Lung (tissue), 11 donors: ENCODE measurements at regions not wholly inside any gene's neighbourhood (a gene's known extent, or its start where the extent isn't known, plus 50 kb on each side); places are given as distances from the start of the nearest gene placed in this dataset.

Experiments
- ATAC-seq: fragments of 200-7000 bp; cut with Tn5 transposase; one replicate; pipeline ENCODE4 v1.9.1; 2020; ENCODE audit warnings: moderate number of reproducible peaks; ENCODE audit not compliant: insufficient read depth, low FRiP score
- DNase-seq, 3 donors: peaks; one replicate each; pipeline ENCODE4 v3.0.0-alpha.2; 2013 to 2017
- H3K27ac ChIP-seq, 2 donors: one replicate each; pipeline ENCODE4 v1.5.1; 2013; ENCODE audit warnings: mild to moderate bottlenecking in 2 of 2, moderate library complexity in 2 of 2, control low read depth in 1 of 2, inconsistent platforms in 1 of 2, low read depth in 1 of 2, low read length in 1 of 2
- H3K27me3 ChIP-seq, 3 donors: one replicate each; pipeline ENCODE4 v1.5.1; 2013; ENCODE audit warnings: low read length in 2 of 3; ENCODE audit not compliant: control insufficient read depth in 3 of 3, insufficient read depth in 3 of 3
- H3K36me3 ChIP-seq, 4 donors: one replicate each; pipeline ENCODE4 v1.5.1; 2013; ENCODE audit warnings: low read length in 4 of 4, mild to moderate bottlenecking in 1 of 4, moderate library complexity in 1 of 4; ENCODE audit not compliant: control insufficient read depth in 4 of 4, insufficient read depth in 4 of 4
- H3K4me1 ChIP-seq, 5 donors: one replicate each; pipeline ENCODE4 v1.5.1; 2013; ENCODE audit warnings: low read length in 5 of 5, mild to moderate bottlenecking in 2 of 5, moderate library complexity in 1 of 5; ENCODE audit not compliant: control insufficient read depth in 5 of 5, insufficient read depth in 5 of 5
- H3K4me3 ChIP-seq: one replicate; pipeline ENCODE4 v1.5.1; 2013; ENCODE audit warnings: mild to moderate bottlenecking, control low read depth, moderate library complexity
- H3K9ac ChIP-seq, 2 donors: one replicate each; pipeline ENCODE4 v1.5.1; 2013; ENCODE audit warnings: low read length in 2 of 2, control low read depth in 1 of 2; ENCODE audit not compliant: insufficient read depth in 1 of 2
- H3K9me3 ChIP-seq, 4 donors: one replicate each; pipeline ENCODE4 v1.5.1; 2013; ENCODE audit warnings: low read length in 3 of 4, mild to moderate bottlenecking in 1 of 4, moderate library complexity in 1 of 4; ENCODE audit not compliant: control insufficient read depth in 4 of 4, insufficient read depth in 3 of 4
- CTCF ChIP-seq: IDR thresholded peaks from 2 replicates; pipeline ENCODE4 v1.5.1; 2012; ENCODE audit warnings: mild to moderate bottlenecking; ENCODE audit errors: control extremely low read depth, extremely low read depth
- WGBS, 2 donors: extraction: QIAGEN DNeasy Blood & Tissue Kit; methylation state at CpG; one replicate each; pipeline ENCODE4 v1.1.7; 2013; 5-methylcytosine and 5-hydroxymethylcytosine counted together
- donor health status: control.
- donor health status: control.
- donor health status: Bipolar disorder and iron deficiency.
- donor health status: healthy.
- donor health status: DM: yes; HTN: yes; CAD: no.

GRCh38 chr9:103266064-103266463 is 270.9 kb downstream of the CYLC2 start:
- TF ChIP-seq CTCF = no peak
- ATAC-seq = no peak
- WGBS, 2 donors = 84 to 88% methylated on average over 5 of the region's 5 CpGs
- H3K27me3 ChIP-seq = no peaks in the 10 kb centered on the region
- DNase-seq = no peak
- H3K9ac ChIP-seq = no peak overlapping the region
- no peaks in the 10 kb centered on the region for H3K4me1 ChIP-seq
- no peak overlapping the region for H3K4me3 ChIP-seq
- H3K36me3 ChIP-seq = no peaks in the 10 kb centered on the region
- H3K9me3 ChIP-seq = no peaks in the 10 kb centered on the region
- no peak overlapping the region for H3K27ac ChIP-seq

GRCh38 chr9:103277240-103277639 is 282.1 kb downstream of the CYLC2 start:
- ATAC-seq (no peak), DNase-seq (no peak)
- WGBS, 2 donors = 68 to 73% methylated on average over 4 of the region's 4 CpGs
- no peaks in the 10 kb centered on the region for H3K27me3 ChIP-seq
- H3K4me3 ChIP-seq = no peak overlapping the region
- no peak overlapping the region for H3K27ac ChIP-seq
- no peak overlapping the region for H3K9ac ChIP-seq
- H3K36me3 ChIP-seq = no peaks in the 10 kb centered on the region
- H3K9me3 ChIP-seq = peaks cover 0 to 7% (median 0%) of the 10 kb centered on the region in 4 donors
- TF ChIP-seq CTCF = no peak
- H3K4me1 ChIP-seq = no peaks in the 10 kb centered on the region

- Histone ChIP-seq H3K4me3 (no peak overlapping the region), H3K36me3 (no peaks in the 10 kb centered on the region), H3K27ac (no peak overlapping the region), H3K9me3 (no peaks in the 10 kb centered on the region), H3K27me3 (no peaks in the 10 kb centered on the region), H3K9ac (no peak overlapping the region), H3K4me1 (no peaks in the 10 kb centered on the region)
- WGBS, 2 donors = 72 to 78% methylated on average over 2 of the region's 2 CpGs
- TF ChIP-seq CTCF = no peak
- ATAC-seq (no peak), DNase-seq (no peak)
Measured at GRCh38 chr9:103281126-103281525, 286.0 kb downstream of the CYLC2 start.

GRCh38 chr9:103287361-103287760 is 292.2 kb downstream of the CYLC2 start:
- Histone ChIP-seq H3K4me1 (no peaks in the 10 kb centered on the region), H3K27ac (no peak overlapping the region), H3K36me3 (no peaks in the 10 kb centered on the region), H3K9ac (no peak overlapping the region), H3K9me3 (no peaks in the 10 kb centered on the region), H3K27me3 (no peaks in the 10 kb centered on the region), H3K4me3 (no peak overlapping the region)
- ATAC-seq = no peak
- no peak for DNase-seq
- TF ChIP-seq CTCF = no peak
- 81 to 86% methylated on average over 6 of the region's 6 CpGs for WGBS, 2 donors
